Stimulated activated CD4-positive, alpha-beta T cell treated with anti-CD3 and anti-CD28 coated beads, Interleukin-4, amount 100 ng/mL, for 1 hour (primary cell): ENCODE measurements at regions not wholly inside any gene's neighbourhood (a gene's known extent, or its start where the extent isn't known, plus 50 kb on each side); places are given as distances from the start of the nearest gene placed in this dataset.

Source experiments
- DNase-seq: peaks from one replicate; pipeline ENCODE4 v3.0.0-alpha.2; 2020

DNA sequence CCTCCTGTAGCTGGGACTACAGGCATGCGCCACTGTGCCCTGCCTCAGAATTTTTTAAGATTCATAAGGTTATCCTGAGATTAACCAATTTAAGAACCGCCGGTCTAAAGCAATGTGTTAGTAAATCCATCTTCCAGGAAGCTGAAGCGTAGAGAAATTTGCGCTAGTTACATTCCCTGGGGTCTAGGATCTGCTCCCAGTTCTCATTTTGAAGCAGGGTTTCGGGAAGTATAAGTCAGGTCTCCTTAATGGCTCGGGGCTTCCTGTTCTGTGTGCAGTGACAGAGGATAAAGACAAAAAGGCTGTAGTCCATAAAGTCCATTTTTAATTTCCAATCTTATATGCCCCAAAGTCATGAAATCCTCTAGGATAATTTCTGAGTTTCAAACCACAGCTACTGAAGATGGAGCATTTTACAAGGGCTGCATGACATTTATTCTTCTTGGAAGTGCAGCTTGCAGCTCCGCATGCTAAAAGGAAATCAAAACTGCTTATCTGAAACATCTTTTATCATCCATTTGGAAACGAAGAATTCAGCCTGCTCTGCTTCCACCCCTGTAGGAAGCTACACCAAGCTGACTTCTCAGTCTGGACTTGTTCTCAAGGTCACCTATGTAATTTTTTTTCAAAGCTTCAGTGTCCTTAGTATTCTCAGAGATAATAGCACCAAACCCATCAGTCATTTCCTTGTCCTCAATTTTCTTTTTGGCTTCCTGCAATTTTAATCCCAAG lies 326.1 kb downstream of the PRL start:
- DNase-seq: no peak

- DNase-seq: no peak
Measured at GRCh38 chr6:21971541-21971940, 325.3 kb downstream of the PRL start.

DNA sequence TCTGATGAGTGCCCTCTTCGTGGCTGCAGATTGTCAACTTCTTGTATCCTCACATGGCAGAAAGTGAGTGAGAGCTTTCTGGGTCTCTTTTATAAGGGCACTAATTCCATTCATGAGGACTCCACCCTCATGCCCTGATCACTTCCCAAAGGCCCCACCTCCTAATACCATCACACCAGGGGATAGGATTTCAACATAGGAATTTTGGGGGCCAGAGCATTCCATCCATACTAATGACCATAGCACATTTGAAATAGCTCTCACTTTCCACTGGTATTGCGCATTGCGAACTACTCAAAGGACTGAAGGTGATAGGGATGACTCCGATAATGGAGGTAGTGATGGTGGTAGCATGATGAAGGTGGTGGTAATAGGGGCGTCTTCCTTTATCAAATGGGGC lies 324.3 kb downstream of the PRL start:
- no peak for DNase-seq

DNA sequence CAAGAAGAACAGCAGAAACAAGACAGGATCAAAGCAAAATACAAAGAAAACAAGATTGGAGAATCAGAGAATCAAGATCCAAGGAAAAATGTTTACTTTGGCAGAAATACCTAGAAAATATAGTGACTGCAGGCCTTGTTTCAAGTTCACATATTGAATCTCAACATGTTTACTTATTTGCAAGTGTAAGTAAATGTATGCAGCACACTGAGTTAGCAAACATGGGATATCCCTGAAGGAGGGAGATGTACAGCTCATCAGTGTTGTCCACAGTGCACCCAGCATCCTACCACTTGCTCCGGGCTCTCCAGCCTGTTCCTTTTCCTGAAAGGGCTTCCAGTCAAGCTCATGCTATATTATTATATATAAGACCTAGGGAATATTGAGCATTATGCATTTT lies 319.5 kb downstream of the PRL start:
- DNase-seq: no peak

DNA sequence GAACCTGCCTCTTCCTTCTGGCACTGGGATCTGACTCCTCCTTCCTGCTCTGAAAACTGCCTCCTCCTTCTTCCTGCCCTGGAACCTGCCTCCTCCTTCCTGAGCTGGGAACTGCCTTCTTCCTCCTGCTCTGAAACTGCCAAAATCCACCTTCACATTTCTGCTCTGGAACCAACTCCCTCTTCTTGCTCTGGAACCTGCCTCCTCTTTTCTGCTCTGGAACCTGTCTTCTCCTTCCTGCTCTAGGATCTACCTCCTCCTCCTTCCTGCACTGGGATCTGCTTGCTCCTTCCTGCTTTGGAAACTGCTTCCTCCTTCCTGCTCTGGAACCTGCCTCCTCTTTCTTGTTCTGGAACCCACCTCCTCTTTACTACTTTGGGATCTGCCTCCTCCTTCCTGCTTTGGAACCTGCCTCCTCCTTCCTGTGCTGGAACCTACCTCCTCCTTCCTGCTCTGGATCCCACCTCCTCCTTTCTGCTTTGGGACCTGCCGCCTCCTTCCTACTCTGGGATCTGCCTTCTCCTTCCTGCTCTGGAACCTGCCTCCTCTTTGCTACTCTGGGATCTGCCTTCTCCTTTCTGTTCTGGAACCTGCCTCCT lies 315.5 kb downstream of the PRL start:
- no peak for DNase-seq

DNA sequence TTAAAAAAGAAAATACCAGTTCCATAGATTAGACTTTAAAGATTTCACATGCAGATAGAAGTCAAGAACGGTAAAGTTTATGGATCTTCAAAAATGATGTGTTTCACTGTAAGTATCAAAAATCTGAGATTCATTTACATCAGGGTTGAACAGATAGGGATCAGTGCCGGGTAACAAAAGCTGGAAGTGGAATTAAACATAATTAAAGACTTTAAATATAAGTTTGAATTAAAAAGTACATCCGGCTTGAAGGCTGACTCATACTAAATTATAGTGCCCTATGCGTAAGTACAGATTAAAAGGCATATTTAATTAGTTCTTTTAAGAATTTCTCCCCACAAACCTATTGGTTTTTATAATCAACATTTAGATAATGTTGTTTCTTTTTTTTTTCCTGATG lies 312.7 kb downstream of the PRL start:
- no peak for DNase-seq

DNA sequence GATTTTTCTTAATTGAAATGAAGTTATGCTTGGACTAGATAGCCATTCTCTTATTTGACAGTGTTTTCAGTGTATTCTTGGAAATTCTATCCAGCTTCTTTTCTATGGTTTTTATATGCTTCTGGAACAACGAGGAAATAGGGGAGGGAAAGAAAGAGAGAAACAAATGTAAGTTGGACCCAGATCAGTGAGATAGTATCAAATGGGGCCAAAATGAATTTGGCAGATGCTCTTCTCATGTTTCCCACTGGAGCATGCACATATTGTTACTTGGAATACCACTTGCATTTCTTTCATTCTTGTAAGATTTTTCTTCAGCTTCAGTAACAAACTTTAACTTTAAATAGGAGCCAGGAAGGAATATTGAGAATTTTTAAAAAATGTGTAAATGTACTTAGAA lies 312.3 kb downstream of the PRL start:
- no peak for DNase-seq

DNA sequence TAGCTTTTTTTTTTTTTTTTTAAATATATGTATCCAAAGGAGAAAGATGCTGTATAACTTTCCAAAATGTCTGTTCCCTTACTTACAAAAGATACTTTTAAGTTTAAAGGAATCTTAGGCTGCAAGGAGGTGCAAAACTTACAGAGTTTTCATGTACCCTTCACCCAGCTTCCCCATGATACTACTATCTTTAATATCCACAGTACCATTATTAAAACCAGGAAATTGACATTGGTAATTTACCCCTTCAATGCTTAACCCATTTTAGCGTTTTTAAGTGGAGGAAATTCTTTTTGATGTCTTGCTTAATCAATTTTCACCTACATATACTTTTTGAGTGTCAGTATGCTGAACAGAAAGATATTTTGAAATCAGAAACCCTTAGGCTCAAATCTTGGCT lies 310.9 kb downstream of the PRL start:
- no peak for DNase-seq

DNA sequence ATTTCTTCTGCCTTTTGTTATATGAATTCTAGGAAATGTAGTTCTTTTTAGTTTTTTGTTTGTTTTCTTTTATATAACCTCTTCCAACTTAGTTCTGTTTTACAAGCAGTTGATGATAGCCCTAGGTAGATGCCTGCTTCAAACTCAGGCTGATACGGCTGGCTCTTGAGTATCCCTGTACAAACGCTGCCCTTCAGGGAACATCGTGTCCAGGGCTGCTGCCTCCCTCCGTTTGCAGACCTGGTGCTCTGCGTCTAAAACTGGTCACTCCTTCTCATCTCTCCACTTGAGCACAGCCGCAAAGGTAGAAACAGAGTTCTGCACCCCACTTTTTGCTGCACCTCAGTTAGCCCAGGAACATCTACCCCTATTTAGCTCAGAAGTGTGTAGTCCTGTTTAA lies 310.1 kb downstream of the PRL start:
- no peak for DNase-seq

GRCh38 chr6:21987501-21987957 lies 309.3 kb downstream of the PRL start:
- no peak for DNase-seq

DNA sequence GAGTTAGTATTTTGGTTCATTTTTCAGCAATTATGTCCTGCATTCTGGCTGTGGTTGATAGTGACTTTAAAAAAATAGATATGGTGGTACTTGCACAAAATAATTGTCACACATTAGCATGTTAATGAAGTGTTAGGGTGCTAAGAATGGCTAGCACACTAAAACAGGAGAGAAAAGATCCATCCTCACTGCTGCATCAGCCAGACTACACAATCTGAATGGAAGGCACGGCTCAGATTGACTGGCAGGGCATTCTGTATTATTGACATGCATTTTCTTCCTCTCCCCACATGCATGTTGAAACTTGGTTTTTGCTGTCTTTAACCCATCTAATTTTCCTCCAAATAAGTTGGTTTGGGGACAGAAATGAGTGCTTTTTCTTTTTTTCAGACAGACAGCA lies 306.3 kb downstream of the PRL start:
- DNase-seq: no peak

DNA sequence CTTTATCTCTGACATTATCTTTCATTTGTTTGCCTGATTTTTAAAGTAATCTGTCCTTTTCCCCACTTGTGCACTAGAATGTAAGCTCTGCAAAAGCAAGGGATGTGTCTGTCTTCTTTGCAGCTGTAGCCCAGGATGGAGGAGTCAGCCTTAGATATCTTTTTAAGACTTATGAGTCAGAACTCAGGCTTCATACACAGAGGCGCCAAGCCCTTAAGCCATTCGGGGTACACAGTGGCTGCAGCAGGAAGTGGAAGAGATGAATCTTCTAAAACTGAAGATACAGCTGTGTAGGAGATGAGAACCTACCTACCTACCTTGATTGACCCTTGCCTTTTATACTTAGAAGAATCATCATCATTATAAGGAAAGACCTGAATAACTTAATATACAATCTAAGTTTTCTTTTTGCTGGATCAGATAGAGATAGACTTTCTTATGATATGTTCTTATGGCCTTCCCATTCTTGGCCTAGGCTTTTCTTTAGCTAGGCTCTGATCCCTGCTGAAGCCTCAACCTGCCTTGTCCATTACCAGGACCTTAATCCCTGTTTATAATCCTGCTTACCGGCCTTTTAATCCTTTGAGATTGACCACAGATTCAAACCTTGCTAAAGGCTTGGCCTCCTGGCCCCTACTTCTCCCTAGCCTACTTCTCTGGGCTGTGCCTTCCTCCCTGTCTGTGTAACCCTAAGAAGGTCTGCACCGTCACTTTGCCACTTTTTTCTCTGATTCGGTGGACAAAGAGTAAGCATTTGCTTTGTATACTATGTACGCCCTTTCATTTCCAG lies 304.5 kb downstream of the PRL start:
- DNase-seq: no peak

GRCh38 chr6:21993841-21994240 lies 303.0 kb downstream of the PRL start:
- no peak for DNase-seq

DNA sequence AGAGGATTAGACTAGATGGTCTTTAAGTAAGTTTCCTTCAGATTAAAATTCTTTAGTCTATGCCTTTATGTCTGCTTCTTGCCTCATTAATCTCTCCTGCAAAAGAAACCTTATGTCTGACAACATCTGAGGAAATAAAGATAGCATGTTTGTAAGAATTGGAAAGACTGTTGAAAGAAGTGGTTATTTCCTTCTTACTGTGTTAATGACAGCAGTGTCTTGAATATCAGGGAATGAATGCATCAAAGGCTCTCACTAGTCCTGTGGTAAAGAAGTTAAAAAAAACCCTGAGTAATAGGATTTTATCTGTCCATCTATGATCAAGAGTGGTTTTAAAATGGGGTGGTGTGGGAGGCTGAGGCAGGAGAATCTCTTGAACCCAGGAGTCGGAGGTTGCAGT lies 302.0 kb downstream of the PRL start:
- no peak for DNase-seq

- no peak for DNase-seq
Measured at GRCh38 chr6:21995318-21995717, 301.5 kb downstream of the PRL start.

DNA sequence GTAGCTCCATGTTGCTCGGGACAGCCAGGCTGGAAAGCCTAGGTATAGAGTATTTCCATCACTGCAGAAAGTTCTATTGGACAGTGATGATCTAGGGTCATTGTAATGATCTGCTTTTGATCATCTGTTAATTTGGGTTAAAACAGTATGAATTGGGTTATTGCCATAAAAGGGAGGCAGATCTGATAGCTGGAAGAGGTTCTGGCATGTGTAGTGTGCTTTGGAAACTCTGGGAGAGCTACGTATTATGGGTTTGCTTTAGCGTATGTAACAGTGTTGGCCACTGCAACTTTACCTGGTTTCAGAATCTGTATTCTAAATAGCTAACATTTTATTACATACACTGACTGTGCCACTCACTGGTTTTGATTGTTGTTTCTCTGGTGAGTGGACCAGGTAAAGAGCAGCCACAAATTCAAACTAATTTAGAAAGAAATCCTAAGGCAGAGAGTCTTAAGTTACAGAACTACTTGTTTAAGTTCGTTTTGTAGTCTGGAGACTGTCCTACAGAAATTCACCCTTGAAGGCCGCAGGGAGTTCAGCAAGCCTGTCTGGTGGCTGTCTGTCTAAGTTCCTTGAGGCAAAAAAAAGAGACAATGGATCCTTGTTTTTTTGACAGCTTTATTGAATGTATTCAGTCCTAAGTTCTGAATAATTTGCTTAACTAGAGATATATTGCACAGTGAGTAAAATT lies 300.3 kb downstream of the PRL start:
- no peak for DNase-seq

GRCh38 chr6:21997119-21998037 lies 299.5 kb downstream of the PRL start:
- DNase-seq: no peak

DNA sequence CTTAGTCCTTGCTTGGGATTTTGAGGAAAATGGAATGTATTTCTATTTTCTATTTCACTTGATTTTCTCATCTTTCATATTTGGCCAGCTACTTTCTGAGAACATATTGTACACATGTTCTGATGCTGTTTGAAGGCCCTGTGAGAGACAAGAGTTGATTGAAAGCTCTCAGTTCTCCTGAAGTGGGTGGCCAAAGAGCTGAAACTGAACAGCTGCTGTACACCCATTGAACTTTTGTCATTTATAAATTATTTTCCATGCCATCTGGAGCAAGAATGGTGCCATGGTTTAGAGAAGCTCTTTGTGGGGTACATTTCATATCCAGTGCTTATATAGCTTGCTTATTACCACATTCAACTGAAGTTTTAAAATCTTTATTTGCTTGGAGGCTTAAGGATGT lies 298.3 kb downstream of the PRL start:
- no peak for DNase-seq

DNA sequence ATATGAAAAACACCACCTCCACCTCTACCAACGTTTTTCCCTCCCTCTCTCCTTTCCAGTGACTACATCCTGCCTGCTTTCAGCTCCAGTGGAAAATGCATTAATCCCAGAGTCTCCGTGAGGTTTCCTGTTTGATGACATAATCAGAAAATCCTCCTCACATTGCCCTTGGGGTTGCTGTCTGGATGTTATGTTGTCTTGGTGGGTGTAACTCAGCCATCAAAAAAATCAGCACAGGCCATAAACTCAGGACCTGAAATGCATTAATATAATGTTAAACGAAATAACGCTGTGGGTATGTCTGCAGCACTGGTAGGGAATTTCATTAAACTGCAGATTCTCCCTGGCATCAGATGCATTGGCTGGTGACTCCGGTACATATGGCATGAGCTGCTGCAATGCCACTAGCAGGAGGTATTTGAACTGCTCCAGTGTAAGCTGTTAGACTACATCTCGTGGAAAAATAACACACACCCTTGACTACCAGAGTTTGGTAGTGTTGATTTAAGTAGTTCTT lies 297.8 kb downstream of the PRL start:
- no peak for DNase-seq

- no peak for DNase-seq
Measured at GRCh38 chr6:21999741-22000140, 297.1 kb downstream of the PRL start.

DNA sequence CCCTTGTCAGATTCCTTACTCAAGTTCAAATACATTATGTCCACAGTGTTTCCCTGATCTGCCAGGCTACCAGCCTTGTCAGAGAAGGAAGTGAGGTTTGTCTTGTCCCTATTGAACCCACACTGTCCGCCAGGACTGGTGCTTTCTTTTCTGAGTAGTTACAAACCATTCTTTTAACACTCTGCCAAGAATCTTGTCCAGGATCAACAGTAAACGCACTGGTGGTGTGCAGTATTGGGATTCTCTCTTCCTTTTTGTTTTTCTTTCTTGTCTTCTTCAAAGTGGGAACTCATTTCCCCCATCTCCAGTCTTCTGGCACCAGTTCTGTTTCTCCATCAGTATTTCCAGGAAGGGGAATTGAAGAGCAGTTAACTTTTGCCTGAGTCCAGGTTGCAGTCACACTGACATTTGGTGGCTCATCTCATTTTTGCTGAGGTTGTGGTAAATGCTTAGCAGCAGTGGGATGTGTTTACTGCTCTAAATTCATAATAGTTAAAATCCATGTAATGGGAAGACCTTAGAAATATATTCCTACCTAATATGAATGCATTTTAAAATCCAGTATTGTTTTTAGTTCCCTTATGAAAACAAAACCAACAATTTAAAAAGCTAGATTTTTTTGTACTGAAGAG lies 295.3 kb downstream of the PRL start:
- DNase-seq: no peak

- no peak for DNase-seq
Measured at GRCh38 chr6:22003287-22003686, 293.5 kb downstream of the PRL start.
